Keratinocyte (primary cell): ENCODE measurements at regions not wholly inside any gene's neighbourhood (a gene's known extent, or its start where the extent isn't known, plus 50 kb on each side); places are given as distances from the start of the nearest gene placed in this dataset.

Experiments
- DNase-seq: peaks from one replicate; pipeline ENCODE4 v3.0.0-alpha.2; 2011; ENCODE audit warnings: low read depth, missing footprints, low spot score
- FAIRE-seq: peaks from 2 replicates; lab custom pipeline; 2011; peaks lifted over from hg19 to GRCh38; lab: Jason Lieb, UNC
- H2AFZ ChIP-seq: 2 replicates; pipeline ENCODE4 v1.6.0; 2012; ENCODE audit warnings: low read length, control low read depth, inconsistent platforms; ENCODE audit not compliant: control insufficient read depth
- H3K27ac ChIP-seq: 2 replicates; pipeline ENCODE4 v1.5.1; 2011; ENCODE audit warnings: low read length; ENCODE audit not compliant: control insufficient read depth, insufficient read depth
- H3K27me3 ChIP-seq: 3 replicates; pipeline ENCODE4 v1.6.0; 2011; ENCODE audit warnings: low read length; ENCODE audit not compliant: control insufficient read depth, insufficient read depth; ENCODE audit errors: extremely low read depth
- H3K36me3 ChIP-seq, 2 experiments: 2 replicates in 1 of 2; 3 replicates in 1 of 2; pipeline ENCODE4 v1.5.1; 2011; ENCODE audit warnings: low read length in 2 of 2, mild to moderate bottlenecking in 1 of 2; ENCODE audit not compliant: control insufficient read depth in 2 of 2, insufficient read depth in 2 of 2; ENCODE audit errors: extremely low read depth in 1 of 2
- H3K4me1 ChIP-seq: 3 replicates; pipeline ENCODE4 v1.5.1; 2011; ENCODE audit warnings: low read length; ENCODE audit not compliant: control insufficient read depth, insufficient read depth; ENCODE audit errors: extremely low read depth
- H3K4me2 ChIP-seq: 3 replicates; pipeline ENCODE4 v1.6.0; 2011; ENCODE audit warnings: low read depth, low read length; ENCODE audit not compliant: control insufficient read depth, insufficient read depth; ENCODE audit errors: extremely low read depth
- H3K4me3 ChIP-seq, 3 experiments: fragments of 200-600 bp in 1 of 3; sonication (generic) in 1 of 3; 2 replicates in 2 of 3; 3 replicates in 1 of 3; pipeline ENCODE4 v1.5.1; 2011 to 2016; ENCODE audit warnings: low read length in 3 of 3, mild to moderate bottlenecking in 3 of 3, control low read depth in 2 of 3, inconsistent platforms in 1 of 3, low read depth in 1 of 3, mixed read lengths in 1 of 3, mixed run types in 1 of 3, moderate library complexity in 1 of 3; ENCODE audit not compliant: control insufficient read depth in 2 of 3, insufficient read depth in 2 of 3; ENCODE audit errors: extremely low read depth in 1 of 3
- H3K79me2 ChIP-seq: 2 replicates; pipeline ENCODE4 v1.6.0; 2012; ENCODE audit warnings: low read length; ENCODE audit not compliant: control insufficient read depth, insufficient read depth
- H3K9ac ChIP-seq: 3 replicates; pipeline ENCODE4 v1.6.0; 2011; ENCODE audit warnings: low read length; ENCODE audit not compliant: control insufficient read depth, insufficient read depth; ENCODE audit errors: extremely low read depth
- H3K9me1 ChIP-seq: 3 replicates; pipeline ENCODE4 v1.6.0; 2011; ENCODE audit warnings: low read length; ENCODE audit not compliant: control insufficient read depth, insufficient read depth; ENCODE audit errors: extremely low read depth
- H3K9me3 ChIP-seq: 2 replicates; pipeline ENCODE4 v1.5.1; 2012; ENCODE audit warnings: low read depth, low read length; ENCODE audit not compliant: control insufficient read depth
- H4K20me1 ChIP-seq: 3 replicates; pipeline ENCODE4 v1.6.0; 2011; ENCODE audit warnings: low read length; ENCODE audit not compliant: control insufficient read depth, insufficient read depth; ENCODE audit errors: extremely low read depth
- EZH2 ChIP-seq: IDR thresholded peaks from one replicate; pipeline ENCODE4 v1.6.1; 2012; ENCODE audit warnings: inconsistent platforms, mild to moderate bottlenecking, low read length, moderate library complexity
- dilution Hi-C: fragments of 300-500 bp; cut with MboI; formaldehyde crosslinking; loops from one replicate; pipeline ENCODE4 v1.7.0; 2020; ENCODE audit warnings: low sequenced_read_pairs; ENCODE audit not compliant: extremely low pct_ligation_motif_present
- TF ChIP-seq, protein P1 (sequence below), 3 experiments: IDR thresholded peaks in 1 of 3; conservative IDR thresholded peaks in 1 of 3; optimal IDR thresholded peaks in 1 of 3; 2 replicates in 2 of 3; 3 replicates in 1 of 3; pipeline versions ENCODE3 to v1.5.1; 2011; ENCODE audit warnings: low read length in 3 of 3, mild to moderate bottlenecking in 3 of 3, moderate library complexity in 2 of 3, control low read depth in 1 of 3, inconsistent platforms in 1 of 3; ENCODE audit not compliant: insufficient read depth in 2 of 3; ENCODE audit errors: extremely low read depth in 1 of 3

DNA sequence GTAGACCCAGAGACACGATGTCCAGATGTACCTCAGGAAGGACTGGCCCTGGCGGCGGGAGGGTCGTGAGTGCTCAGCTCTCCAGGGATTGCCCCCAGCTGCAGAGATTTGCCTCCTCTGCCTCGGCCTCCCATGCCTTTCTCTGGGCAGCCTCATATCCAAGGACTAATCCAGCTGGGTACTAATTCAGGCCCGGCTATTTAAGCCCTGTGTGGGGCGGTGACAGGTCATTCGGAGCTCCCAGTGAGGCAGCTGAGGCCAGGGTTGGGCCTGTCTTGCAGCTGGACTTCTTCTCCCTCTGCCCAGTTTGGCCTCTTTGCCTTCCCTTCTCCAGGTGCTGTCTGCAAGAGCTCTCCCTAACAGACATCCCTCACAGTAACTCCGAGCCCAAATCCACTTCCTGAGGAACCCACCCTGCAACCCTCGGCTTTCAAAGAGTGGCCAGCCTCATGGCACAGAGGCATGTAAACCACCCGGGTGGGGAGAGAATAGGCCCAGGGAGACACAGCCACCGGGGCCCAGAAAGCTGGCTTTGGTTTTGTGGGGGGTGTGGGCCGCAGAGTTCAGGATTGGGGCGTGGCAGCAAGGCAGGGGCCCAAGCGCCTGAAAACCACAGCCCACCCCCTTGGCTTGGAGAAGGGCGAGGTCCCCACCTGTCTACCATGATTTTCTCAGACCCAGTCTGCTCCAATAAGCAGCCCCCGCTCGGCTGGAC, 85.8 kb downstream of the PPCDC start:
- Histone ChIP-seq H3K4me2 (no peak overlapping the region), H3K79me2 (no peaks in the 10 kb centered on the region), H3K9me3 (no peaks in the 10 kb centered on the region), H3K9me1 (peaks cover 2% of the 10 kb centered on the region), H3K4me3 (no peak overlapping the region), H3K27me3 (peaks cover 37% of the 10 kb centered on the region), H3K36me3 (no peaks in the 10 kb centered on the region), H3K4me1 (peaks cover 32% of the 10 kb centered on the region), H3K27ac (no peak overlapping the region), H2AFZ (no peak overlapping the region), H4K20me1 (peaks cover 6% of the 10 kb centered on the region), H3K9ac (peak overlapping the region; percentile 28)
- dilution Hi-C loops, result no loop called here
- DNase-seq (no peak), FAIRE-seq (no peak)
- TF ChIP-seq EZH2, result no peak
- TF ChIP-seq, protein P1, sequence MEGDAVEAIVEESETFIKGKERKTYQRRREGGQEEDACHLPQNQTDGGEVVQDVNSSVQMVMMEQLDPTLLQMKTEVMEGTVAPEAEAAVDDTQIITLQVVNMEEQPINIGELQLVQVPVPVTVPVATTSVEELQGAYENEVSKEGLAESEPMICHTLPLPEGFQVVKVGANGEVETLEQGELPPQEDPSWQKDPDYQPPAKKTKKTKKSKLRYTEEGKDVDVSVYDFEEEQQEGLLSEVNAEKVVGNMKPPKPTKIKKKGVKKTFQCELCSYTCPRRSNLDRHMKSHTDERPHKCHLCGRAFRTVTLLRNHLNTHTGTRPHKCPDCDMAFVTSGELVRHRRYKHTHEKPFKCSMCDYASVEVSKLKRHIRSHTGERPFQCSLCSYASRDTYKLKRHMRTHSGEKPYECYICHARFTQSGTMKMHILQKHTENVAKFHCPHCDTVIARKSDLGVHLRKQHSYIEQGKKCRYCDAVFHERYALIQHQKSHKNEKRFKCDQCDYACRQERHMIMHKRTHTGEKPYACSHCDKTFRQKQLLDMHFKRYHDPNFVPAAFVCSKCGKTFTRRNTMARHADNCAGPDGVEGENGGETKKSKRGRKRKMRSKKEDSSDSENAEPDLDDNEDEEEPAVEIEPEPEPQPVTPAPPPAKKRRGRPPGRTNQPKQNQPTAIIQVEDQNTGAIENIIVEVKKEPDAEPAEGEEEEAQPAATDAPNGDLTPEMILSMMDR (optimal IDR thresholded peaks at IDR 0.05 in 1 of 3, IDR thresholded peaks at IDR 0.05 in 1 of 3, conservative IDR thresholded peaks at IDR 0.05 in 1 of 3; ENCODE audit: extremely low read depth in 1 of 3, insufficient read depth in 2 of 3, low read length in 3 of 3), result no peak

DNA sequence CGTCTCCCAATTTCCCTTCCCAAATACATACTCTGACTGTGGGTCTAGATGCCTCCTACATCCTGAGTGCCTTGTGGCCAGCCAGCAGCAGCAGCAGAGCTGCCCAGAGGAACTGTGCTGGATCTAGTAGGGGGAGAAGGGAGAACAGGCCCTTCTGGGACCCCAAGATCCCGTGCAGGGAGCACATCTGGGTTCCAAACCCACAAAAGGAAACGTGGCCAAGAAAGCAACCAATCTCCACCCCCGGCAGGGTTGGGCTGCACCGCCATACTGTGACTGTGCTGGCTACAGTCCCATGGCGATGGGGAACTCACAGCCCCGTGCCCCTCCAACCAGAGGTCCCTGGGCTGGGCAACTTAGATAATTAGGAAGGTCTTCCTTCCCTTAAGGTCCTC, 86.3 kb downstream of the PPCDC start:
- peaks cover 26% of the 10 kb centered on the region for H3K4me1 ChIP-seq
- H4K20me1 ChIP-seq, result peaks cover 6% of the 10 kb centered on the region
- no peak overlapping the region for H3K4me3 ChIP-seq
- no peak for DNase-seq
- no peak overlapping the region for H3K4me2 ChIP-seq
- H3K36me3 ChIP-seq, result no peaks in the 10 kb centered on the region
- dilution Hi-C loops, result no loop called here
- no peak for TF ChIP-seq EZH2
- TF ChIP-seq, protein P1 (optimal IDR thresholded peaks at IDR 0.05 in 1 of 3, IDR thresholded peaks at IDR 0.05 in 1 of 3, conservative IDR thresholded peaks at IDR 0.05 in 1 of 3; ENCODE audit: extremely low read depth in 1 of 3, insufficient read depth in 2 of 3, low read length in 3 of 3), result no peak
- H3K27ac ChIP-seq, result no peak overlapping the region
- H3K9me3 ChIP-seq, result no peaks in the 10 kb centered on the region
- H3K79me2 ChIP-seq, result no peaks in the 10 kb centered on the region
- no peak overlapping the region for H2AFZ ChIP-seq
- H3K9me1 ChIP-seq, result peaks cover 2% of the 10 kb centered on the region
- no peak for FAIRE-seq
- H3K27me3 ChIP-seq, result peaks cover 40% of the 10 kb centered on the region
- H3K9ac ChIP-seq, result no peak overlapping the region
